ENCODE measurements at regions not wholly inside any gene's neighbourhood (a gene's known extent, or its start where the extent isn't known, plus 50 kb on each side); places are given as distances from the start of the nearest gene placed in this dataset.

DNA sequence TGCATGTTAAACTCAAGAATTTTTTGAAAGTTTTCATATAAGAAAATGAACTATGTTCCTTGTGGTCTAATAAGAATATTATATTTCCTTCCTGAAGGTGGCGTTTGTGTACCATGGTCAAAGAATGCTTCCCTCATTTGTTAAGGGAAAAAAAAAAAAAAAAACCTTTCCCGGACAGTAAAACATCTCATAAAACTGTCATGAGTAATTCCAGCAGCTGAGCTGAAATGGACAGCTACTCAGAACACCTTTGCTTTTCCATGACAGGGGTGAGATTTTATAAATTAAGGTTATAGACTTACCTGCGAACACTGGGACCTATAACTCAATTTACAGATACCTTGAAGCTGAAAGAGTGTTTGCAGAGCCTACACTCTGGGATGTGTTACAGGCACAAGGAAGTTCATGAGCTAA is 113.2 kb upstream of the RANBP3L start:
- Histone ChIP-seq H3K4me2 (ENCODE audit: low read length) (no peak overlapping the region), H3K4me3 (ENCODE audit: low read length) (no peak overlapping the region), H3K27ac (ENCODE audit: low read depth, low read length) (no peak overlapping the region), H3F3A (ENCODE audit: control insufficient read depth, insufficient read depth) (no peaks in the 10 kb centered on the region), H3K36me3 (ENCODE audit: control insufficient read depth, low read length) (no peaks in the 10 kb centered on the region), H3K27me3 (ENCODE audit: control insufficient read depth, low read length) (no peaks in the 10 kb centered on the region), H3K9me2 (replicated peaks; ENCODE audit: control insufficient read depth, low read length) (no peaks in the 10 kb centered on the region), H3K9me3 (ENCODE audit: control insufficient read depth, insufficient read depth, low read length) (no peaks in the 10 kb centered on the region), H3K4me1 (ENCODE audit: control insufficient read depth, low read length) (no peaks in the 10 kb centered on the region), H3K79me2 (ENCODE audit: control insufficient read depth, low read length) (no peaks in the 10 kb centered on the region), H4K20me1 (ENCODE audit: control insufficient read depth, insufficient read depth, low read depth, low read length) (no peaks in the 10 kb centered on the region)
- TF ChIP-seq CTCF (IDR thresholded peaks at IDR 0.05; ENCODE audit: low read depth, low read length, poor library complexity, severe bottlenecking) (peak; percentile 45), EZH2phosphoT487 (IDR thresholded peaks at IDR 0.05; ENCODE audit: borderline replicate concordance, low read length) (no peak)

DNA sequence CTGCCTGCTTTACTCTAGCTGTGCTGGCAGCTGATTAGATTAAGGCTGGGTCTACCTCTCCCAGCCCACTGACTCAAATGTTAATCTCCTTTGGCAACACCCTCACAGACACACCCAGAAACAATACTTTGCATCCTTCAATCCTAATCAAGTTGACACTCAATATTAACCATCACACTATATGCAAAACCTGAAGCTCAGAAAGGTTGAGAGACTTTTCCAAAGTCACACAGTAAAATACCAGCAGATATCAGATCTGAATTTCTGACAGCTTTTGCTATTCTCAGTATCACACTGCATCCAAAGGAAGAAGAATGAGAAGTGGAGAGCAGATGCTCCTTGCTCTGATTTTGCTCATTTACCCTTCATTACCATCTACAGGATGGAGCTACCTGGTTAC is 114.9 kb upstream of the RANBP3L start:
- no peak overlapping the region for H3K27ac ChIP-seq (ENCODE audit: low read depth, low read length)
- TF ChIP-seq CTCF (IDR thresholded peaks at IDR 0.05; ENCODE audit: low read depth, low read length, poor library complexity, severe bottlenecking): no peak
- no peak for TF ChIP-seq EZH2phosphoT487 (IDR thresholded peaks at IDR 0.05; ENCODE audit: borderline replicate concordance, low read length)
- no peak overlapping the region for H3K4me3 ChIP-seq (ENCODE audit: low read length)
- no peaks in the 10 kb centered on the region for H3K4me1 ChIP-seq (ENCODE audit: control insufficient read depth, low read length)
- H3F3A ChIP-seq (ENCODE audit: control insufficient read depth, insufficient read depth): no peaks in the 10 kb centered on the region
- H3K27me3 ChIP-seq (ENCODE audit: control insufficient read depth, low read length): no peaks in the 10 kb centered on the region
- no peaks in the 10 kb centered on the region for H3K36me3 ChIP-seq (ENCODE audit: control insufficient read depth, low read length)
- no peaks in the 10 kb centered on the region for H3K79me2 ChIP-seq (ENCODE audit: control insufficient read depth, low read length)
- H4K20me1 ChIP-seq (ENCODE audit: control insufficient read depth, insufficient read depth, low read depth, low read length): no peaks in the 10 kb centered on the region
- H3K4me2 ChIP-seq (ENCODE audit: low read length): no peak overlapping the region
- no peaks in the 10 kb centered on the region for H3K9me2 ChIP-seq (replicated peaks; ENCODE audit: control insufficient read depth, low read length)
- no peaks in the 10 kb centered on the region for H3K9me3 ChIP-seq (ENCODE audit: control insufficient read depth, insufficient read depth, low read length)

- Histone ChIP-seq H3K4me3 (ENCODE audit: low read length) (no peak overlapping the region), H3K36me3 (ENCODE audit: control insufficient read depth, low read length) (no peaks in the 10 kb centered on the region), H3K9me2 (replicated peaks; ENCODE audit: control insufficient read depth, low read length) (no peaks in the 10 kb centered on the region), H3K4me1 (ENCODE audit: control insufficient read depth, low read length) (no peaks in the 10 kb centered on the region), H3K27ac (ENCODE audit: low read depth, low read length) (no peak overlapping the region), H3K27me3 (ENCODE audit: control insufficient read depth, low read length) (no peaks in the 10 kb centered on the region), H3K4me2 (ENCODE audit: low read length) (no peak overlapping the region), H3F3A (ENCODE audit: control insufficient read depth, insufficient read depth) (no peaks in the 10 kb centered on the region), H3K79me2 (ENCODE audit: control insufficient read depth, low read length) (no peaks in the 10 kb centered on the region), H3K9me3 (ENCODE audit: control insufficient read depth, insufficient read depth, low read length) (no peaks in the 10 kb centered on the region), H4K20me1 (ENCODE audit: control insufficient read depth, insufficient read depth, low read depth, low read length) (no peaks in the 10 kb centered on the region)
- no peak for TF ChIP-seq CTCF (IDR thresholded peaks at IDR 0.05; ENCODE audit: low read depth, low read length, poor library complexity, severe bottlenecking)
- no peak for TF ChIP-seq EZH2phosphoT487 (IDR thresholded peaks at IDR 0.05; ENCODE audit: borderline replicate concordance, low read length)
Observed at GRCh38 chr5:36417221-36417620, 115.5 kb upstream of the RANBP3L start.

GRCh38 chr5:36417668-36418067 is 116.0 kb upstream of the RANBP3L start:
- Histone ChIP-seq H3K36me3 (ENCODE audit: control insufficient read depth, low read length) (no peaks in the 10 kb centered on the region), H3K4me3 (ENCODE audit: low read length) (no peak overlapping the region), H3F3A (ENCODE audit: control insufficient read depth, insufficient read depth) (no peaks in the 10 kb centered on the region), H3K4me1 (ENCODE audit: control insufficient read depth, low read length) (no peaks in the 10 kb centered on the region), H3K9me2 (replicated peaks; ENCODE audit: control insufficient read depth, low read length) (no peaks in the 10 kb centered on the region), H3K27ac (ENCODE audit: low read depth, low read length) (no peak overlapping the region), H3K9me3 (ENCODE audit: control insufficient read depth, insufficient read depth, low read length) (no peaks in the 10 kb centered on the region), H3K27me3 (ENCODE audit: control insufficient read depth, low read length) (no peaks in the 10 kb centered on the region), H3K4me2 (ENCODE audit: low read length) (no peak overlapping the region), H4K20me1 (ENCODE audit: control insufficient read depth, insufficient read depth, low read depth, low read length) (no peaks in the 10 kb centered on the region), H3K79me2 (ENCODE audit: control insufficient read depth, low read length) (no peaks in the 10 kb centered on the region)
- TF ChIP-seq EZH2phosphoT487 (IDR thresholded peaks at IDR 0.05; ENCODE audit: borderline replicate concordance, low read length) (no peak), CTCF (IDR thresholded peaks at IDR 0.05; ENCODE audit: low read depth, low read length, poor library complexity, severe bottlenecking) (no peak)

Data from DOHH2 (cell line).